Stimulated activated CD4-positive, alpha-beta T cell treated with anti-CD3 and anti-CD28 coated beads, TNF-alpha, amount 100 ng/mL, for 24 hours (primary cell): ENCODE measurements at regions not wholly inside any gene's neighbourhood (a gene's known extent, or its start where the extent isn't known, plus 50 kb on each side); places are given as distances from the start of the nearest gene placed in this dataset.
"Not testable (repeated sequence)": the region's sequence is repeated elsewhere in the genome, so short reads cannot be mapped to it uniquely, and the experiment has no call there.

ENCODE experiments used
- DNase-seq, 3 experiments: peaks; one replicate each; pipeline ENCODE4 v3.0.0-alpha.2; 2020; ENCODE audit warnings: low read depth in 3 of 3

- no peak for DNase-seq
Observed at GRCh38 chr18:38250971-38251370, 685.4 kb upstream of the CELF4 start.

- DNase-seq = no peak
Observed at GRCh38 chr18:38244480-38244879, 678.9 kb upstream of the CELF4 start.

GRCh38 chr18:38243291-38243690 lies 677.7 kb upstream of the CELF4 start:
- no peak for DNase-seq

- no peak for DNase-seq
Observed at GRCh38 chr18:38241736-38242135, 676.1 kb upstream of the CELF4 start.

DNA sequence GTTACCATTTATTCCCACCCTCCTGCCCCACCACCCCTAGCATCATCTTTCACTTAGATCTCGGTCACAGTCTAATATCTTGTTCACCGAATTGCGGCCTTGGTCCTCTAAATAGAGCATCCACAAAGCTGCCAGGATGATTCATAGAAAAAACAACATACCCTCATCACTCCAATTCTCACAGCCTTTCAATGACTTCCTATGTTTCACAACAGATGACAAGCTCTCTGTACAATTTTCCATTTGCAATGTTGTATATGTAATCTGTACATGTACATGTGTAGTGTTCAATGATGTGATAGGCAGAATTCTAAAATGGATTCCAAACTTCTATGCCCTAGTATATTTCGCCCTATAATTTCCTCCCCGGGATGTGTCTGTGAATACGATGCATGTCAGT lies 675.6 kb upstream of the CELF4 start:
- DNase-seq = no peak

- no peak for DNase-seq
Observed at GRCh38 chr18:38239606-38240005, 674.0 kb upstream of the CELF4 start.

GRCh38 chr18:38237796-38238195 lies 672.2 kb upstream of the CELF4 start:
- DNase-seq = no peak

GRCh38 chr18:38221476-38222100 lies 656.0 kb upstream of the CELF4 start:
- DNase-seq = no peak

DNA sequence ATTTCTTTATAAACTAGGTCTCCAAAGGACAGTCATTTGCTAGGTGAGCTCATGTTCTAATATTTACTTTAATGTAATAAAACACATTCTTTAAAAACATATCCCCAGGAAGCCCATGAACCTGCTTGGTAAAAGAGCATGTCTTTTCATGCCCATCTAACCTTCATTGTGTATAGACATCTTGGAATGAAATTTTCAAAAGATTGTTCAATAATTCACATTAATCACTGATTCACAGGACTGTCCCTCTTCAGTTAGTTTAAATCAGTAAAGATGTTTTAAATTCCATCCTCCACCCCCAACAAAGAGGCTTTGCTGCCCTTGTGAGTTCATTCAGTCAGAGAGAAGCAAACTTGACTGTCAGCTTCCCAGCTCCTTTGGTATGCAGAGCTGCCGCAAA lies 633.4 kb upstream of the CELF4 start:
- DNase-seq = no peak

GRCh38 chr18:38198526-38198925 lies 632.9 kb upstream of the CELF4 start:
- no peak for DNase-seq

- no peak for DNase-seq
Observed at GRCh38 chr18:38186491-38186890, 620.9 kb upstream of the CELF4 start.

DNA sequence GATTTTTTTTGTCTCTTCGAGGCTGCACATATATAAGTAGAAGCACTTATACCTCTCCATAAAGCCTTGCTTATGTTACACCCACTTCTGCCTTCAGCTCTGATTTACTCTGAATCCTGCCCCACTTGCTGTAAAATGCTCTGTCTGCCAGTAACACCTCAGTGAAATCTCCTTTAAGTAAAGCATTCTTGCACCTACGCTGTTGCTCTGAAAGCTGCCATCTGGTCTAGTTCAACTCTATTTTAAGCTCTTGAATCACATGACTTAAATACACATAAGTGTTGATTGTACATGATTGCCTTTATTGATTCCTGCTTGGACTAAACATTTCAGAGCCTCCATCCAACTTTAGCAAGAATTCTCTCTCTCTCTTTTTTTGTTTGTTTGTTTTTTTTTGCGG lies 609.0 kb upstream of the CELF4 start:
- no peak for DNase-seq

GRCh38 chr18:38174173-38174572 lies 608.6 kb upstream of the CELF4 start:
- DNase-seq = no peak

GRCh38 chr18:38170845-38171244 lies 605.2 kb upstream of the CELF4 start:
- no peak for DNase-seq

DNA sequence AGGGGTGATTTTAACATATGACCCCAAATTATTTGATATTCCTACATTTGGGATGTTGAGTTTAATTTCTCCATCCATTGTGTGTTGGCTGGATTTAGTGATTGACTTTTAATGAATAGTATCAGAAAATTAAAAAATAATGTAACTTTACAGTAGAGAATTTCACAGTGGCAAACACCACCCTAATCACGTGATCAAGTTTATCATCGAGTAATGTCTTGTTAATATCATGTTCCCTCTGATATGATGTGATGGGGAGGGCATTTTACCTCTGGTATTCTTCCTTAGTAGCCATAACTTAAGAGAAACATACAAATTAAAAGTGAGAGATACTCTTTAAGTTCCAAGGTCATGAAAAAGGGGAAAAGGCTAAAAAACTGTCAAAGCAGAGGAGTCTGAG lies 602.0 kb upstream of the CELF4 start:
- no peak for DNase-seq

- not testable (repeated sequence) for DNase-seq
Observed at GRCh38 chr18:38153116-38153515, 587.5 kb upstream of the CELF4 start.

DNA sequence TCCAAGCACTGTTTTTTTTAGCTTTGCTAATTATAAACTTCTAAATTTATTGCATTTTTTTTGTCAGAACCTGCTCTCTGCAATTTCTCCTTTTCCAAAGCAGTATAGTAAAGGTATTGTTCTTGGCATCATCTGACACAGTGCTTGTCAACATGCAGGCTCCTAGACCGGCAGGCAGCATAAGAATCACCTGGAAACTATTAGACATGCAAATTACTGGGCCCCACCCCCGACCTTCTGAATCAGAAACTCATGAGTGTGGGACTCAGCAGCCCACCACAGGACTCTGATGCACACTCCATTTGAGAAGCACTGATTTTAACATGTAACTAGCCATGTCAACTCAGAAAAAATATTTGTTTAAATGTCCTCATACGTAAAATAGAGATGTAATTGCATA lies 551.1 kb upstream of the CELF4 start:
- DNase-seq = no peak

DNA sequence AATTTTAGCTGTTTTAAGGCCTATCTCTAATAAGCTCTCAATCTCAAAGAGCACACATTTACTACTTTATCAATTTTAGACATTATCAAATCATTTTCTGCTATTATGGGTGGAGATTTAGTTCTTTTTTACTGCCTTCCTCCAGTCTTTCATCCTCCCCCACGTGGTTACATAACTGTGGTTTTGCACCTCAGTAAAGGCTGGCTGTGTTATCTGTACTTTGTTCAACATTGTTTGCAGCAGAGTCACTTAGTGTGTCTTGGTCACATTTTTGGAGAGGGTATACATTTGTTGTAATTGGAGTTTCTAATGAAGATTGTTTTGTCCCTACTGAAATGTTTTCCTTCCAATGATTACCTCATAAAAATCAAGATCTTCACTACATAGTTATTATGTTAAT lies 549.6 kb upstream of the CELF4 start:
- DNase-seq = no peak

GRCh38 chr18:38087538-38087937 lies 521.9 kb upstream of the CELF4 start:
- no peak for DNase-seq

GRCh38 chr18:38081516-38081915 lies 515.9 kb upstream of the CELF4 start:
- DNase-seq = no peak

- no peak for DNase-seq
Observed at GRCh38 chr18:38077229-38077628, 511.6 kb upstream of the CELF4 start.

- DNase-seq = no peak
Observed at GRCh38 chr18:38076346-38077070, 510.9 kb upstream of the CELF4 start.

DNA sequence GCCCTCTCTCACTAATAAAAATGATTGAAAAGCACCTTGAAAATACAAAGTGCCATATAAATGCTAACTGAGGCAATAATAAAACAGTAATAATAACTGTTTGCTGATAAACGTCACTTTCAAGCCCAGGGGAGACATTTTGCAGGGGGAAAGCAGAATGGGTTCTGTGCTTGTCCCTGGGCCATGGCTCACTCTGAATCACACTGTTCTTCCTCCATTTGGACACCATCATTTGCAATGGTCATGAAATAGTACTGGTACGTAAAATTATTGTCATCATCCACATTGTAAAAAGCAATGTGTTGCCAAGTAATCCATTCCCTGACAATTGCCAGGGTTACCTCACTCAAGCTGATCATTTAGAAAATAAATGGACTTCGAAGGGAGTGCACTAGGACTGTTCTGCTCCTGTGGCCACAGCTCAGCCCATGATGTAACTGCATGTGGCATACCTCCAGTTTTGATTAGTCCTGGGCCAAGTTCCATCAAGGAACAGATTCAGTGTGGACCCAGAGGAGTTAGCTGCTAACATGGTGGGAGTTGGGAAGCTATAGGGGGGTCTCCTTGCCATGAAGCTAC lies 508.8 kb upstream of the CELF4 start:
- no peak for DNase-seq
